PC-9 (cell line): ENCODE measurements at regions not wholly inside any gene's neighbourhood (a gene's known extent, or its start where the extent isn't known, plus 50 kb on each side); places are given as distances from the start of the nearest gene placed in this dataset.

ENCODE experiments used
- EZH2 ChIP-seq: fragments of 200-600 bp; sonication (generic); IDR thresholded peaks from 2 replicates; pipeline ENCODE4 v1.8.0; 2017; ENCODE audit warnings: antibody characterized with exemption, low read depth
- TF ChIP-seq, protein P1 (sequence below): fragments of 200-600 bp; sonication (generic); conservative IDR thresholded peaks from 2 replicates; pipeline ENCODE4 v1.6.1; 2017; ENCODE audit warnings: mixed run types, antibody characterized with exemption, mild to moderate bottlenecking, moderate library complexity

GRCh38 chrX:102995316-102995715, 58.2 kb downstream of the RAB40AL start:
- TF ChIP-seq, protein P1, sequence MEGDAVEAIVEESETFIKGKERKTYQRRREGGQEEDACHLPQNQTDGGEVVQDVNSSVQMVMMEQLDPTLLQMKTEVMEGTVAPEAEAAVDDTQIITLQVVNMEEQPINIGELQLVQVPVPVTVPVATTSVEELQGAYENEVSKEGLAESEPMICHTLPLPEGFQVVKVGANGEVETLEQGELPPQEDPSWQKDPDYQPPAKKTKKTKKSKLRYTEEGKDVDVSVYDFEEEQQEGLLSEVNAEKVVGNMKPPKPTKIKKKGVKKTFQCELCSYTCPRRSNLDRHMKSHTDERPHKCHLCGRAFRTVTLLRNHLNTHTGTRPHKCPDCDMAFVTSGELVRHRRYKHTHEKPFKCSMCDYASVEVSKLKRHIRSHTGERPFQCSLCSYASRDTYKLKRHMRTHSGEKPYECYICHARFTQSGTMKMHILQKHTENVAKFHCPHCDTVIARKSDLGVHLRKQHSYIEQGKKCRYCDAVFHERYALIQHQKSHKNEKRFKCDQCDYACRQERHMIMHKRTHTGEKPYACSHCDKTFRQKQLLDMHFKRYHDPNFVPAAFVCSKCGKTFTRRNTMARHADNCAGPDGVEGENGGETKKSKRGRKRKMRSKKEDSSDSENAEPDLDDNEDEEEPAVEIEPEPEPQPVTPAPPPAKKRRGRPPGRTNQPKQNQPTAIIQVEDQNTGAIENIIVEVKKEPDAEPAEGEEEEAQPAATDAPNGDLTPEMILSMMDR: no peak
- TF ChIP-seq EZH2: no peak
